Adrenal gland (tissue), 9 donors: ENCODE measurements at regions not wholly inside any gene's neighbourhood (a gene's known extent, or its start where the extent isn't known, plus 50 kb on each side); places are given as distances from the start of the nearest gene placed in this dataset.

Source experiments
- DNase-seq, 7 donors: peaks; one replicate each; pipeline ENCODE4 v3.0.0-alpha.2; 2019 to 2020
- H3K27ac ChIP-seq, 5 donors: fragments of 200-600 bp; sonication (generic) in 4 of 5; 1 replicate in 3 of 5; 2 replicates in 2 of 5; pipeline versions ENCODE4 v1.5.1 to v1.8.0; 2016 to 2020; ENCODE audit warnings: mild to moderate bottlenecking in 1 of 5
- H3K27me3 ChIP-seq: fragments of 200-600 bp; 2 replicates; pipeline ENCODE4 v1.8.0; 2021
- H3K36me3 ChIP-seq, 2 donors: fragments of 200-600 bp; replicated peaks in 1 of 2; 1 replicate in 1 of 2; 2 replicates in 1 of 2; pipeline versions ENCODE4 v1.5.1 to v1.8.0; 2018 to 2022
- H3K4me1 ChIP-seq, 2 donors: fragments of 200-600 bp; replicated peaks in 1 of 2; 1 replicate in 1 of 2; 2 replicates in 1 of 2; pipeline versions ENCODE4 v1.5.1 to v1.8.0; 2018 to 2021
- H3K4me3 ChIP-seq, 4 donors: fragments of 200-600 bp; sonication (generic) in 3 of 4; one replicate each; pipeline ENCODE4 v1.5.1; 2016 to 2018
- H3K9me3 ChIP-seq, 3 donors: fragments of 200-600 bp; sonication (generic) in 1 of 3; replicated peaks in 1 of 3; 1 replicate in 2 of 3; 2 replicates in 1 of 3; pipeline versions ENCODE4 v1.5.1 to v1.8.0; 2016 to 2021
- CTCF ChIP-seq, 6 experiments: fragments of 450-650 bp in 4 of 6; fragments of 200-600 bp in 2 of 6; sonication (generic) in 1 of 6; IDR thresholded peaks; 1 replicate in 5 of 6; 2 replicates in 1 of 6; pipeline versions ENCODE4 v1.5.1 to v1.8.0; 2016 to 2021; ENCODE audit warnings: antibody characterized with exemption in 6 of 6, mild to moderate bottlenecking in 2 of 6, moderate library complexity in 1 of 6
- POLR2A ChIP-seq, 2 donors: fragments of 450-650 bp; IDR thresholded peaks; one replicate each; pipeline ENCODE4 v1.6.1; 2017; ENCODE audit warnings: antibody characterized with exemption in 2 of 2, mild to moderate bottlenecking in 2 of 2, moderate library complexity in 1 of 2
- whole genome bisulfite sequencing, 4 donors: extraction: QIAGEN DNeasy Blood & Tissue Kit in 2 of 4; methylation state at CpG; one replicate each; pipeline versions ENCODE4 v1.1.5 to v1.1.7; 2013 to 2017; 5-methylcytosine and 5-hydroxymethylcytosine counted together
- intact Hi-C, 2 donors: fragments of 100-400 bp; cut with DNase I; formaldehyde crosslinking; loops; one replicate each; pipeline versions ENCODE4 v1.14.1 to v1.15.0; 2022 to 2023
- donor health status: healthy with polysubstance abuse.
- donor health status: Bipolar disorder and iron deficiency.
- donor health status: DM: yes; HTN: yes; CAD: no.
- donor health status: DM: no; HTN: no; CAD: no.
- donor health status: DM: no; HTN: no; CAD: no.

DNA sequence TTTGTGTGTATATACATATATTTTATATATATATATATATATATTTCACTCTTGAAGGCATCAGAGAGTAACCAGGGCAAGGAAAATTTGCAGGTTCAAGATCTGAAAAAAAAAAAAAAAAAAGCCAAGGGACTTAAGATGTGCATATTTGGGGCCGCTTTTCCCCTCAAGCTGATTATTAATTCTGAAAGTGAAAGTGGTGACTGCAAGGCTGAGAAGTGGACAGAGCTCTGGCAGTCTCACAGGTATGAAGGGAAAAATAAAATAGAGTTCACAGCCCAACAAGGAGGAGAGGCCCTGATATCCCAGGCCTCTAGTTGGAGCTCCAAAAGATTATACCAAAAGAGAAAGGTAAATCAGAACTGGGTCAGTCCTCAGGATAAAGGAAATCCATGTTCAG lies 234.4 kb upstream of the GAS1 start:
- Histone ChIP-seq H3K4me1 (no peaks in the 10 kb centered on the region), H3K4me3 (no peak overlapping the region), H3K36me3 (no peaks in the 10 kb centered on the region), H3K9me3 (no peaks in the 10 kb centered on the region), H3K27ac (no peak overlapping the region), H3K27me3 (no peaks in the 10 kb centered on the region)
- 57 to 87% (median 71%) methylated on average over 1 of the region's 1 CpG for WGBS, 4 donors
- TF ChIP-seq POLR2A (IDR thresholded peaks at IDR 0.05) = no peak
- no peak for TF ChIP-seq CTCF (IDR thresholded peaks at IDR 0.05)
- no peak for DNase-seq
- intact Hi-C loops = no loop called here

- no peak for DNase-seq
- intact Hi-C loops = no loop called here
- H3K4me1 ChIP-seq = no peaks in the 10 kb centered on the region
- H3K4me3 ChIP-seq = no peak overlapping the region
- H3K36me3 ChIP-seq = no peaks in the 10 kb centered on the region
- peaks cover 5% of the 10 kb centered on the region for H3K27me3 ChIP-seq
- no peak overlapping the region for H3K27ac ChIP-seq
- no peak for TF ChIP-seq CTCF (IDR thresholded peaks at IDR 0.05)
- TF ChIP-seq POLR2A (IDR thresholded peaks at IDR 0.05) = no peak
- 75 to 80% (median 79%) methylated on average over 6 of the region's 6 CpGs for WGBS, 4 donors
- no peaks in the 10 kb centered on the region for H3K9me3 ChIP-seq
These were observed 237.8 kb upstream of the GAS1 start for GRCh38 chr9:87184956-87185642.

GRCh38 chr9:87187656-87188055 lies 240.3 kb upstream of the GAS1 start:
- H3K27ac ChIP-seq = no peak overlapping the region
- no peak overlapping the region for H3K4me3 ChIP-seq
- H3K27me3 ChIP-seq = peaks cover 5% of the 10 kb centered on the region
- H3K4me1 ChIP-seq = no peaks in the 10 kb centered on the region
- 71 to 79% (median 77%) methylated on average over 4 of the region's 4 CpGs for WGBS, 4 donors
- no peaks in the 10 kb centered on the region for H3K9me3 ChIP-seq
- no peak for TF ChIP-seq CTCF (IDR thresholded peaks at IDR 0.05)
- no peak for TF ChIP-seq POLR2A (IDR thresholded peaks at IDR 0.05)
- DNase-seq = no peak
- intact Hi-C loops = no loop called here
- no peaks in the 10 kb centered on the region for H3K36me3 ChIP-seq

GRCh38 chr9:87189006-87189405 lies 241.7 kb upstream of the GAS1 start:
- no peak for DNase-seq
- Histone ChIP-seq H3K4me1 (no peaks in the 10 kb centered on the region), H3K27me3 (peaks cover 5% of the 10 kb centered on the region), H3K36me3 (no peaks in the 10 kb centered on the region), H3K4me3 (no peak overlapping the region), H3K27ac (no peak overlapping the region), H3K9me3 (no peaks in the 10 kb centered on the region)
- intact Hi-C loops = no loop called here
- 79 to 89% (median 81%) methylated on average over 4 of the region's 4 CpGs for WGBS, 4 donors
- no peak for TF ChIP-seq CTCF (IDR thresholded peaks at IDR 0.05)
- no peak for TF ChIP-seq POLR2A (IDR thresholded peaks at IDR 0.05)
